HL-60 (cell line): ENCODE measurements at regions not wholly inside any gene's neighbourhood (a gene's known extent, or its start where the extent isn't known, plus 50 kb on each side); places are given as distances from the start of the nearest gene placed in this dataset.

Experiments used
- DNase-seq, 2 experiments: peaks; one replicate each; pipeline ENCODE4 v3.0.0-alpha.2; 2010 to 2020; ENCODE audit warnings: low read depth in 1 of 2, low spot score in 1 of 2
- H3K27ac ChIP-seq: fragments of 250-450 bp; sonication (Bioruptor Pico); replicated peaks from 2 replicates; pipeline ENCODE4 v1.5.1; 2020; ENCODE audit warnings: mild to moderate bottlenecking, moderate library complexity
- H3K27me3 ChIP-seq: fragments of 250-450 bp; sonication (Bioruptor Pico); 2 replicates; pipeline ENCODE4 v1.5.1; 2021; ENCODE audit warnings: mild to moderate bottlenecking, moderate library complexity; ENCODE audit not compliant: insufficient read depth, poor library complexity, severe bottlenecking
- H3K4me3 ChIP-seq: replicated peaks from 2 replicates; pipeline ENCODE4 v1.5.1; 2011; ENCODE audit warnings: mild to moderate bottlenecking, control low read depth, low read length; ENCODE audit not compliant: insufficient read depth
- GABPA ChIP-seq: IDR thresholded peaks from 2 replicates; pipeline ENCODE4 v1.6.1; 2012; ENCODE audit warnings: low read depth
- POLR2AphosphoS5 ChIP-seq: IDR thresholded peaks from 2 replicates; pipeline ENCODE4 v1.6.1; 2012; ENCODE audit warnings: low read depth
- REST ChIP-seq: IDR thresholded peaks from 2 replicates; pipeline ENCODE4 v1.6.1; 2012; ENCODE audit warnings: low read depth; ENCODE audit not compliant: insufficient replicate concordance
- SPI1 ChIP-seq: IDR thresholded peaks from 2 replicates; pipeline ENCODE4 v1.6.1; 2012; ENCODE audit warnings: low read depth, mild to moderate bottlenecking, borderline replicate concordance
- TF ChIP-seq, protein P1 (sequence below): IDR thresholded peaks from one replicate; pipeline ENCODE4 v1.5.1; 2011; ENCODE audit warnings: low read length, control low read depth, inconsistent platforms; ENCODE audit not compliant: insufficient read depth

- no peak overlapping the region for H3K4me3 ChIP-seq
- no peak for TF ChIP-seq REST
- DNase-seq, result no peak
- H3K27me3 ChIP-seq, result no peaks in the 10 kb centered on the region
- no peak overlapping the region for H3K27ac ChIP-seq
These were observed 610.7 kb downstream of the CBLN4 start for GRCh38 chr20:55394592-55394991.

- TF ChIP-seq REST (no peak), GABPA (no peak), POLR2AphosphoS5 (no peak), SPI1 (no peak)
- TF ChIP-seq, protein P1, sequence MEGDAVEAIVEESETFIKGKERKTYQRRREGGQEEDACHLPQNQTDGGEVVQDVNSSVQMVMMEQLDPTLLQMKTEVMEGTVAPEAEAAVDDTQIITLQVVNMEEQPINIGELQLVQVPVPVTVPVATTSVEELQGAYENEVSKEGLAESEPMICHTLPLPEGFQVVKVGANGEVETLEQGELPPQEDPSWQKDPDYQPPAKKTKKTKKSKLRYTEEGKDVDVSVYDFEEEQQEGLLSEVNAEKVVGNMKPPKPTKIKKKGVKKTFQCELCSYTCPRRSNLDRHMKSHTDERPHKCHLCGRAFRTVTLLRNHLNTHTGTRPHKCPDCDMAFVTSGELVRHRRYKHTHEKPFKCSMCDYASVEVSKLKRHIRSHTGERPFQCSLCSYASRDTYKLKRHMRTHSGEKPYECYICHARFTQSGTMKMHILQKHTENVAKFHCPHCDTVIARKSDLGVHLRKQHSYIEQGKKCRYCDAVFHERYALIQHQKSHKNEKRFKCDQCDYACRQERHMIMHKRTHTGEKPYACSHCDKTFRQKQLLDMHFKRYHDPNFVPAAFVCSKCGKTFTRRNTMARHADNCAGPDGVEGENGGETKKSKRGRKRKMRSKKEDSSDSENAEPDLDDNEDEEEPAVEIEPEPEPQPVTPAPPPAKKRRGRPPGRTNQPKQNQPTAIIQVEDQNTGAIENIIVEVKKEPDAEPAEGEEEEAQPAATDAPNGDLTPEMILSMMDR, result no peak
- no peak overlapping the region for H3K27ac ChIP-seq
- no peaks in the 10 kb centered on the region for H3K27me3 ChIP-seq
- DNase-seq, result no peak
- no peak overlapping the region for H3K4me3 ChIP-seq
These were observed 614.5 kb downstream of the CBLN4 start for GRCh38 chr20:55390791-55391190.

- Histone ChIP-seq H3K27me3 (no peaks in the 10 kb centered on the region), H3K27ac (no peak overlapping the region), H3K4me3 (no peak overlapping the region)
- DNase-seq, result no peak
- no peak for TF ChIP-seq POLR2AphosphoS5
- no peak for TF ChIP-seq GABPA
- TF ChIP-seq, protein P1, result no peak
- no peak for TF ChIP-seq REST
- no peak for TF ChIP-seq SPI1
These were observed 618.6 kb downstream of the CBLN4 start for GRCh38 chr20:55386686-55387085.

DNA sequence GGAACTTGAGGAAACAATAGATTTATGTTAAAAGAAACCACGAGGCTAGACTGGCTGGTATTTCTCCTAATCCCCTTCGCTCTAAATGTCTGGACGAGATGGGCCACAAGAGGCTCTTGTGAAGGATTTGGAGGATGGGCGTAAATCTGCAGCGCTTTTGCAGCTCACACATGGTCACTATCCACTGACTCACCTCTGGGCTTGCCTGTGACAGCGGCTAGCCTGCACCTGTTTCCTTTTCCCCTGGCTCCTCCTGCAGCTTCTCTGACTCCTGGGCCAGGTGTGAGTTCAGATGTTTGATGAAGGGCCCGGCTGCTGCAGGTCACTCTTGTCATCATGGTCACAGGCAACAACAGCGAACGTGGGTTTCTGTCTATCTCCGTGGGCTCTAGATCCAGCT is 629.4 kb downstream of the CBLN4 start:
- TF ChIP-seq REST (no peak), GABPA (no peak), POLR2AphosphoS5 (no peak), SPI1 (no peak)
- TF ChIP-seq, protein P1, result no peak
- Histone ChIP-seq H3K27me3 (no peaks in the 10 kb centered on the region), H3K4me3 (no peak overlapping the region), H3K27ac (no peak overlapping the region)
- no peak for DNase-seq
